ENCODE measurements at regions not wholly inside any gene's neighbourhood (a gene's known extent, or its start where the extent isn't known, plus 50 kb on each side); places are given as distances from the start of the nearest gene placed in this dataset.
A peak's percentile ranks its signal among the peaks of the same experiment; 100 is the strongest.

DNA sequence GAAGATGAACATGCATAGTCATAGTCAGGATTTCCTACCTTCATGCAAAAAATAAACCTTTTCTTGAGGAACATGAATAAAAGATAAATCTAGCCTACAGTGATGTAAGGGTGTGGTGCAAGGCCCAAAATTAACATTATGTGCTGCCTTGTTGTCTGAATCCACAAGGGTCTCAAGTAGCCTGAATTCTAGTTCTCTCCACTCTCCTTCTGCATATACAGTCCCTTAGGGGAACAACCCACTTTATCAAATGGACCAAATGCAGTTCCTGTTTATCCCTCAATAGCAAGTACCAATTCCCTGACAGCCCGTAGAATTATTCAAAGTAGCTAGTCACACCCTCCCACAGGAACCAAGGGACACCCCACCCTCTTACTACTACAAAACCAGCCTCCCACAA, 284.0 kb downstream of the ZIC4 start:
- Histone ChIP-seq H3K9me2 (ENCODE audit: insufficient read depth, low read length) (no peaks in the 10 kb centered on the region), H2AFZ (ENCODE audit: low read length) (no peak overlapping the region), H3K4me2 (ENCODE audit: low read length) (no peak overlapping the region), H3K36me3 (ENCODE audit: insufficient read depth, low read length) (no peaks in the 10 kb centered on the region), H4K20me1 (ENCODE audit: insufficient read depth, low read length) (no peaks in the 10 kb centered on the region), H3K4me1 (ENCODE audit: insufficient read depth, low read length, poor library complexity, severe bottlenecking) (no peaks in the 10 kb centered on the region), H3K27ac (ENCODE audit: low read depth, low read length, poor library complexity, severe bottlenecking) (no peak overlapping the region), H3K4me3 (ENCODE audit: low read depth, low read length, poor library complexity, severe bottlenecking) (no peak overlapping the region), H3K9me3 (ENCODE audit: low read length) (no peaks in the 10 kb centered on the region), H3K79me2 (ENCODE audit: insufficient read depth, low read depth, low read length) (no peaks in the 10 kb centered on the region)
- ChIA-PET CTCF (ENCODE audit: unreplicated experiment) (no interaction called here), POLR2A (no interaction called here)
- no peak for TF ChIP-seq EZH2phosphoT487 (IDR thresholded peaks at IDR 0.05; ENCODE audit: borderline replicate concordance, low read depth, low read length)
- TF ChIP-seq, protein P1, sequence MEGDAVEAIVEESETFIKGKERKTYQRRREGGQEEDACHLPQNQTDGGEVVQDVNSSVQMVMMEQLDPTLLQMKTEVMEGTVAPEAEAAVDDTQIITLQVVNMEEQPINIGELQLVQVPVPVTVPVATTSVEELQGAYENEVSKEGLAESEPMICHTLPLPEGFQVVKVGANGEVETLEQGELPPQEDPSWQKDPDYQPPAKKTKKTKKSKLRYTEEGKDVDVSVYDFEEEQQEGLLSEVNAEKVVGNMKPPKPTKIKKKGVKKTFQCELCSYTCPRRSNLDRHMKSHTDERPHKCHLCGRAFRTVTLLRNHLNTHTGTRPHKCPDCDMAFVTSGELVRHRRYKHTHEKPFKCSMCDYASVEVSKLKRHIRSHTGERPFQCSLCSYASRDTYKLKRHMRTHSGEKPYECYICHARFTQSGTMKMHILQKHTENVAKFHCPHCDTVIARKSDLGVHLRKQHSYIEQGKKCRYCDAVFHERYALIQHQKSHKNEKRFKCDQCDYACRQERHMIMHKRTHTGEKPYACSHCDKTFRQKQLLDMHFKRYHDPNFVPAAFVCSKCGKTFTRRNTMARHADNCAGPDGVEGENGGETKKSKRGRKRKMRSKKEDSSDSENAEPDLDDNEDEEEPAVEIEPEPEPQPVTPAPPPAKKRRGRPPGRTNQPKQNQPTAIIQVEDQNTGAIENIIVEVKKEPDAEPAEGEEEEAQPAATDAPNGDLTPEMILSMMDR (conservative IDR thresholded peaks at IDR 0.05; ENCODE audit: low read length), result no peak
- BruUV-seq (replicated peaks), result no TSS peak
- intact Hi-C loops (cut with micrococcal nuclease; ENCODE audit: unreplicated experiment), result no loop called here
- DNase-seq (ENCODE audit: low spot score), result no peak

GRCh38 chr3:147119989-147120388, 286.4 kb downstream of the ZIC4 start:
- intact Hi-C loops (cut with micrococcal nuclease; ENCODE audit: unreplicated experiment), result no loop called here
- CTCF ChIA-PET (ENCODE audit: unreplicated experiment), result no interaction called here

DNA sequence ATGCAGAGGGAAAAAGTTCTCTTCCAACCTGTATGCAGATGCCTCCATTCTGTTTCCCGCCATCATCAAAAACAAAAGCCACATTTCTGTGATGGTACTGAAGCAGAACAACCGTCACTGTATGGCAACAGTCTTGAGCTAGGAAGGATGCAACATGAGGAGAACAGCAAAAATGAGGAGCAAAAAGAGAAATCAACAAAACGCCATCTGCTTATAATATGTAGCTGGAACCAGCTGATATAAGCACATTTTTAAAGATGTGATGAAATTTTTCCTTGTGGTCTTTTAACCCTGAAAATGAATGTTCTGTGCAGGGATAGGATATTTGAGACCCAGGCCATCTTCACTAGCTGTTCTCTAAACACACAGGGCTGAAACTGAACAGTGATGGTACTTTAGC, 287.0 kb downstream of the ZIC4 start:
- H3K36me3 ChIP-seq (ENCODE audit: insufficient read depth, low read length), result no peaks in the 10 kb centered on the region
- H2AFZ ChIP-seq (ENCODE audit: low read length), result no peak overlapping the region
- no peaks in the 10 kb centered on the region for H3K79me2 ChIP-seq (ENCODE audit: insufficient read depth, low read depth, low read length)
- no peaks in the 10 kb centered on the region for H3K4me1 ChIP-seq (ENCODE audit: insufficient read depth, low read length, poor library complexity, severe bottlenecking)
- H4K20me1 ChIP-seq (ENCODE audit: insufficient read depth, low read length), result no peaks in the 10 kb centered on the region
- H3K4me2 ChIP-seq (ENCODE audit: low read length), result no peak overlapping the region
- H3K9me2 ChIP-seq (ENCODE audit: insufficient read depth, low read length), result no peaks in the 10 kb centered on the region
- BruUV-seq (replicated peaks), result no TSS peak
- ChIA-PET POLR2A (no interaction called here), CTCF (ENCODE audit: unreplicated experiment) (no interaction called here)
- no peak overlapping the region for H3K27ac ChIP-seq (ENCODE audit: low read depth, low read length, poor library complexity, severe bottlenecking)
- intact Hi-C loops (cut with micrococcal nuclease; ENCODE audit: unreplicated experiment), result no loop called here
- no peaks in the 10 kb centered on the region for H3K9me3 ChIP-seq (ENCODE audit: low read length)
- DNase-seq (ENCODE audit: low spot score), result no peak
- no peak for TF ChIP-seq EZH2phosphoT487 (IDR thresholded peaks at IDR 0.05; ENCODE audit: borderline replicate concordance, low read depth, low read length)
- no peak overlapping the region for H3K4me3 ChIP-seq (ENCODE audit: low read depth, low read length, poor library complexity, severe bottlenecking)

More at GRCh38 chr3:147119989-147120388, 286.4 kb downstream of the ZIC4 start:
- Histone ChIP-seq H2AFZ (ENCODE audit: low read length) (no peak overlapping the region), H3K4me1 (ENCODE audit: insufficient read depth, low read length, poor library complexity, severe bottlenecking) (no peaks in the 10 kb centered on the region), H3K9me2 (ENCODE audit: insufficient read depth, low read length) (no peaks in the 10 kb centered on the region), H3K36me3 (ENCODE audit: insufficient read depth, low read length) (no peaks in the 10 kb centered on the region), H4K20me1 (ENCODE audit: insufficient read depth, low read length) (no peaks in the 10 kb centered on the region), H3K27ac (ENCODE audit: low read depth, low read length, poor library complexity, severe bottlenecking) (no peak overlapping the region), H3K79me2 (ENCODE audit: insufficient read depth, low read depth, low read length) (no peaks in the 10 kb centered on the region), H3K4me2 (ENCODE audit: low read length) (no peak overlapping the region), H3K9me3 (ENCODE audit: low read length) (no peaks in the 10 kb centered on the region), H3K4me3 (ENCODE audit: low read depth, low read length, poor library complexity, severe bottlenecking) (no peak overlapping the region)
- BruUV-seq (replicated peaks), result no TSS peak
- TF ChIP-seq, protein P1 (conservative IDR thresholded peaks at IDR 0.05; ENCODE audit: low read length), result peak; percentile 59
- TF ChIP-seq EZH2phosphoT487 (IDR thresholded peaks at IDR 0.05; ENCODE audit: borderline replicate concordance, low read depth, low read length), result no peak
- POLR2A ChIA-PET, result interaction anchor here (0.6 to 0.8 kb wide), 3 partner anchors 31 to 518 kb away, joined by 3 to 5 read pairs (median 3); no protein-coding TSS in a partner anchor
- DNase-seq (ENCODE audit: low spot score), result no peak

Measured in OCI-LY7 (cell line).